GM18868 (cell line): ENCODE measurements at regions not wholly inside any gene's neighbourhood (a gene's known extent, or its start where the extent isn't known, plus 50 kb on each side); places are given as distances from the start of the nearest gene placed in this dataset.
"Not testable (repeated sequence)": the region's sequence is repeated elsewhere in the genome, so short reads cannot be mapped to it uniquely, and the experiment has no call there.

Experiments used
- ATAC-seq: cut with Tn5 transposase; IDR thresholded peaks from one replicate; pipeline ENCODE4 v1.9.1; 2021; ENCODE audit warnings: mild to moderate bottlenecking, moderate library complexity; ENCODE audit not compliant: unreplicated experiment

DNA sequence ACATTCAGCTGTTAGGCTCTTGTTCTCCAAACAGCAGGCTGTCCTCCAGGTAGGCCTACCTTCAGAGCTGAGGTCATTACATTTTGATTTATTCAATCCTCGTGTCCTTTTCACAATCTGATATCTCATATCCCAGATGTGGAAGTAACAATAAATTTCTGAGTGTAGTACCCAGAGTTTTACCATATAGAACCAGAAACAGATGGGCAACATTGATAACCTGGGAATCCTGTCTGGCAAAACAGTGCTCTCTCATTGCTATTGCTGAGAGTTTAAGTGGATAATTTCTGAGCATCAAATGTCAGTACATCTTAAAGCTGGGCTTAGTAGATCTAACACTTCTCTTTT, 1007.8 kb downstream of the REEP3 start:
- no peak for ATAC-seq

DNA sequence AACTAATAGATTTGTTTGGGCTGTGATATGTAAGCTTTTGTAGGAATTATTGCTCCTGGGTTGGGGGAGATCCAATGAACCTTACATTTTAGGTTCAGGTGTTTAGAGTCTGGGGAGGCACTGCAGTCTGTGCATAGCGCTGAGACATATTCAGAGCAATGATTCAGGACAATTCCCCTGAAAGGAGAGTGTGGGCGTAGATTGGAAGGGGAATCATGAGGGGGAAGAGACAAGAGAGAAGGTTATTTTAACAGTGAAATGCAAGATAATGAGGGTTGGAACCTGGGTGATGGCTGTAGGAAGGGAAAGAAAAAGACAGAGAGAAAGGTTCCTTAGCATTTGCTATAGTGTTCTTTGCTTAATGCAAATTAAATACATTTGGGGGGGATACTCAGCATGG, 1013.4 kb downstream of the REEP3 start:
- ATAC-seq = no peak

DNA sequence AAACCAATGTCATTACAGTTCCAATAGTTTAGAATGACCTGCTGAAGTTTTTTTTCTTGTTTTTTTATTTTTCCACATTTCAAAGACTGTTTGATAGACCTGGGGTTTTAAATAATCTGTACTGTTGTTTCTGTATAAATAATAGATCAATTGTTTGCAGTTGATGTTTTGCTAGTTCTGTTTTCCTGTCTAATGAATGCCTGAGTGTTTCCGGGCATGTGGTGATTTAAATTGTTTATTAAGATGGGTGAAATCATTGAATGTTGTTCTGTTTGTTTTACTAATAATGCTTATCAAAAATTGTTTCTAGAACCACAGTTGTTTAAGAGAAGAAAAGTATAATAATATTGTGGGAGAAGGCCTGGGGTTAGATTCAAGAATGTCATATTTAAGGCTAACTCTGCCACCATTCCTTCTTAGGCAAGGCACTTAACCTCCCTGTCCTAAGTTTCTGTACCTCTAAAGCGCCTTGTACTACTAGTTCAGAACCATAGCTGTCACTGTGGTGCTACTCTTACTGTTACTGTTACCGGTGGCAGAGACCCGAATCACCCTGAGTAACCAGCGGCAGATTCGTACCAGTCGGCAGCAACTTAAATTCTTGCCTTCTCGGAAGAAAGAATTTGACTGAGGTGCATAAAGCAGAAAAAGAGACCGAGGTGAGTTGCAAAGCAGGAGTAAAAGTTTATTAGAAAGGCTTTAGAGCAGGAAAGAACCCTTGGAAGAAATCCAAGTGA, 1014.1 kb downstream of the REEP3 start:
- no peak for ATAC-seq

DNA sequence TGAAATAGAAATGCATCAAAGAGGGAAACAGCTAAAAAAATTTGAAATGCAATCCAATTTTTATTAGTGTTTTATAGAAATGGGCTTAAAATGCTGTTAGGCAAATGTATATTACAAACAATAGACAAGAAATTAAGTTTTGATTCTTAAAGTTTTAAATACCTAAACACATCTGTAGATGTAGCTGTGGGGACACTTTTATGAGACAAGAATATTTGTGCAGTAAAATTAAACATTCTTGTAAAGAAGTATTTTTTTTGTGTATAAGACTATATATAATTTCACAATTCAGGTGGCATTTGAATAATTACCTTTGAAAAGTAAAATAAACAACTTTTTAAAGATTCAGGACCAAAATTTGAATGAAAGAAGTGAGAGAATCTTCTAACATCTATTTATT, 1015.9 kb downstream of the REEP3 start:
- no peak for ATAC-seq

DNA sequence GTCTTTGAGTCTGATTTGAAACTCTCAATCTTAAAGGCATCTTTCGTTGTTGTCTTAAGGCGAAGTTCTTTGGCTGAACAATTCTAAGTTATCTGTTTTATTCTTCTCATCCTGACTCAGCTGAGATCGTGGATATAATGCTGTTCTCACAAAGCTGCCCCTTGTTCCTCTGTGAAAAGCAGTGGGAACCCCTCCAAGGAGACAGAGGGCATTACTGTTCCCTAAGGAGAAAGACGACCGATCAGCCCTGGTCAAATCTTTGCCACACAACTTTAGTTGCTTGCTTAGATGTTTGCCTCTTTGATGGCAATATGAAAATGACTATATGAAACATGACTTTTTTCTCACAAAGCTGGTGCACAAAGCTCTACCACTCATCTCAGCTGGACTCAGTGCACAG, 1016.7 kb downstream of the REEP3 start:
- no peak for ATAC-seq

DNA sequence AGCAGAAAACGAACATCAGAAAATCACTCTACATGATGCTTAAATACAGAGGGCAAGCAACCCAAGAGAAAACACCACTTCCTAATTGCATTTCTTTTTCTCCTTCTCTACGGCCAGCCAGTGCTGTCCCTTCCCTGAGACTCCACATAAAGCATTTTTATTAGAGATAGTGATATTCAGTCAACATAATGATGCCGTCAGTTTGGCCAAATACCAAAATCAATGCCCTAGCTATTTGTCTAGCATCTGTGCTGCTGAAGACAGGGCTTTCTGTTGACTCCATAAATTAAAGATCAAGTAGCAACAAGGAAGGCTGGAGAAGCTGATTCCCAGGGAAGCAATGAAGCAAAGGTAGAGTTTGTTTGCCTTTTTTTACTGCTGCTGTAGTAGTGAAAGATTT, 1024.9 kb downstream of the REEP3 start:
- no peak for ATAC-seq

DNA sequence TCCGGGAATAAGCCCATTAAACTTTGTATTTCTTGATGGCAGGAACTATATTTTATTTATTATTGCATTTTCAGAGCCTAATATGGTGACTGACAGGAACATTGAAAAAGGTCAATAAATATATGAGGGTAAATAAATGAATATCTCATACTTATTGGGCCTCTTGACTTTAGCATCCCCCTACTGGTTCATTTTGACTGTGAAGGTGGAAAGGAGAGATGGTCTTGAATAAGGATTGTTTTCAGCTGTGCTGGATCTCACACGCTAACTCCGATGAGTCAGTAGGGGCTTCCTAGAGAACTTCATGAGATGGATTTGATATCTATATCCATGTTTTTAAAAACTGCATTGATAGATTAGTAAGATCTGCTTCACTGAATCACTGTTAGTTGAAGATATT, 1026.0 kb downstream of the REEP3 start:
- no peak for ATAC-seq

DNA sequence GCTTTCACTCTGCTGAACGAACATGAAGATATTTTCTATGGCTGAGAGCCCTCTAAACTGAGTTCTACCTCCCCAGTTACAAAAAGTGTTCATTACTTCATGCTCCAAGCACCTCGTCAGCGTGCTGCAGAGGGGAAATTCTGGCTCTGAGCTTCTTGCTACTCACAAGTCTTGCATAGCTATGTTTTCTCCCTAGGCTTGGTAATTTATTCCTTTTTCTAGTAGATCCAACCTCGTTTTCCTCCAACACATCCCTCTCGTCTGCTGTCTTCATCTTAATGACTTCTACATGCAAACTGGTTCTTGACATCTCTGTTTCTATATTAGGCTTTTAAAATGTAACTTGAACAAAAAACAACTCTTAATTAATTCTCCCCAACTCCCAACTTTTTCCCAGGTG, 1034.5 kb downstream of the REEP3 start:
- no peak for ATAC-seq

DNA sequence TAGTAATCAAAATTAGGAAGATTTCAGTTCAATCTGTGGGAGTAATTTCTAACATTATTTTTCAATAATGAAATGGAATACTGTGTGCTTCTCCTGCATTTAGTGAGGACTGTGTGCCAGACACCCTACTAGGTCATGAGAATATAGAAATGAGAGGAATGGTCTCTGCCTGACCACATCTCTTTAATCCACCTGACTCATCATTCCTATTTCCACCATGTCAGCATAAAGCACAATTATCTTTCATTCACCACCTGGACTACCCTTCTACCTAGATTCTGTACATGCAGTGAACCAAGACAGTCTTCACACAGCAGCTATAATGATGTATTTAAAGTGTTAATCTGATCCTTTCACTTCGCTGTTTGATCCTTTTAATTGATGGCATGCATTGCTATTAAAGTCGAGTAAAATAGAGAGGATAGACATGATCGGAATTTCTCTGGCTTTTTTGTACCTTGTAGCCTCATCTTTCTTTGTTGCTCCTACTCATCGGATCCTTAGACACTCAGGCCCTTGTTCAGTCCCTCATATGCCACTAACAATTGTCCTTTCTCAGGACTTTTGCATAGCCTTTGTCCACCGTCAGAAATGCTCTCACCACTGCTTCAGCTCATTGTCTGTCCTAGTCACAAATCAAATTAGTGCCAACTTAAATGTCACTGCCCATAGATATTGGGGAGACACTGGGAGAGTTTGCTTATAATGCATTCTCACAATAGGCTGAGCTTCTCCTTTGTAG, 1037.1 kb downstream of the REEP3 start:
- no peak for ATAC-seq

DNA sequence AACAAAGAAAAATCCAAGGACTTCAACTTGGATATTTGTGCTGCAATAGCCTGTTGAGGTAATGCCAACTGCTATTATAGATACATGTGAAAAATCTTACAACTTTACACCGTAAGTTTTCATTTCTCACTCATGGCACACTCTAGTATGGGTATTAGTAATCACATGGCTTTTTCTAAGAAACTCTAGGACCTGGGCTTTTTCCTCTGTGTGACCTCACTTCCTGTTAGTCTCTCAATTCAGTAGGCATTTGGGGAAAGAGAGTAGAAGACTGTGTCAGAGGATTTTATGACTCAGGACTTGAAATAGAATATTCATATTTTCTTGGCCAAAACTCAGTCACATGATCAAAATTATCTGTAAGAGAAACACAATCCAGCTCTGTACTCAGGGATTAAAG, 1049.9 kb downstream of the REEP3 start:
- ATAC-seq = no peak

DNA sequence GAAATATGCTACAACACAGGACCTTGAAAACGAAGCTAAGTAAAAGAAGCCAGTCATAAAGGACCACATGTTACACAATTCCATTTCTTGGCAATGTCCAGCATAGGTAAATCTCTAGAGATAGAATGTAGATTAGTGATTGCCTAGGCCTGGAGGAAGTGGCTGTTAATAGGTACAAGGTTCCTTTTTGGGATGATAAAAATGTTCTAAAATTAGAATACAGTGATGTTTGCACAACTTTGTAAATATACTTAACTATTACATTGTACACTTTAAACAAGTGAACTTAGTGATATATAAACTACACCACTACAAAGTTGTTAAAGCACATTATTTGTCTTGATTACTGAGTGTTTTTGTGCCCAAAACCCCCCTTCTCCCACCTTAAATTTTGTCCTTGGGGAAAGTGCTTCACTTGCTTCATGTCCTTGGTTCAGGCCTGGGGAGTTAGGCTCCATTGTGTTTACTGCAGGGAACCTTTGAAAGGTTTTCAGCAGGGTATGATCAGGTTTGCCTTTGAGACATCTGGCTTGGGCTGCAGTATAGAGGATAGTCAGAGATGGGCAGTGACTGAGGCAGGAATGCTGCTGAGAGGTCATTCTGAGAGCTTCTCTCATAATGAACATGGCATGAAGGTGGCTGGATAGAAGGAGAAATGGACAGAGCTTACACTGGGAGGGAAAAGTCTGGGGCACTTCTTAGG, 1052.6 kb downstream of the REEP3 start:
- ATAC-seq = no peak

DNA sequence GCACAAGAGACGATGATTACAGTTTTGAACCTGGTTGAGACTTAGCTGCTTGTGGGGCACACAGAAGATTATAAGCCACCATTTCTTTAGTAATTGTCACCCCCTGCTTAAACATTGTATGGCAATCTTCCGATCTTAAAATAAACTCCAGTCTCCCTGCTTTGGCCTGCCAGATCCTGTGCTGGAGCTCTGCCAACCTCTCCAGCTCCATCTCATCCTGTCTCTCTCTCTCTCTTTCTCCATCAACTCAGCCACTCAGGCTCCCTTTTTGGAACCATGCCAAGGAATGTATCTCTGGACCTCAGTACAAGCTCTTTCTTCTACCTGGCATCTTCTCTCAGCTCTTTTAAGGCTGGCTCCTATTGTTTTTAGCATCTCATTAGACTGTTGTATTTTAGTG, 1053.2 kb downstream of the REEP3 start:
- no peak for ATAC-seq

DNA sequence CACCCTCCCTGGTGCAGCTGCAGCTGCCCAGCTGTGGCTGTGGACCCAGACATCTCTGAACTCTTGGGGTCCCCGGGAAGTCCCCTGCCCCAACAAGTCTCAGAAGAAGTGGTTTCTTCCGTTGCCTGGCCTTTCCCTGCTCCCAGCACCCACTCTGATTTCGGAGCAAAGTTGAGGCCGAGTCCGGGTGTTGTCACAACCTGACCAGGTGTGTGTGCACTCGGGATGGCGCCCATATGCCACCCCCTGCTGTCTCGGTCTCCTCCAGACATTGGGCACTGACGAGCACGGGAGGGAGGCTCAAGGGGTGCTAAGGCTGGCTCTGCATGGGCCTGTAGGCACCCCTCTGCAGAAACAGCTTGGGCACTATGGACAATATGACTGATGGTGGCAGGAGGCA, 1055.3 kb downstream of the REEP3 start:
- no peak for ATAC-seq

DNA sequence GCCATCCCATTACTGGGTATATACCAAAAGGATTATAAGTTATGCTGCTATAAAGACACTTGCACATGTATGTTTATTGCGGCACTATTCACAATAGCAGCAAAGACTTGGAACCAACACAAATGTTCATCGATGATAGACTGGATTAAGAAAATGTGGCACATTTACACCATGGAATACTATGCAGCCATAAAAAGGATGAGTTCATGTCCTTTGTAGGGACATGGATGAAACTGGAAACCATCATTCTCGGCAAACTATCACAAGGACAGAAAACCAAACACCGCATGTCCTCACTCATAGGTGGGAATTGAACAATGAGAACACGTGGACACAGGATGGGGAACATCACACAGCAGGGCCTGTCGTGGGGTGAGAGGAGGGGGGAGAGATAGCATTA, 1057.6 kb downstream of the REEP3 start:
- not testable (repeated sequence) for ATAC-seq

DNA sequence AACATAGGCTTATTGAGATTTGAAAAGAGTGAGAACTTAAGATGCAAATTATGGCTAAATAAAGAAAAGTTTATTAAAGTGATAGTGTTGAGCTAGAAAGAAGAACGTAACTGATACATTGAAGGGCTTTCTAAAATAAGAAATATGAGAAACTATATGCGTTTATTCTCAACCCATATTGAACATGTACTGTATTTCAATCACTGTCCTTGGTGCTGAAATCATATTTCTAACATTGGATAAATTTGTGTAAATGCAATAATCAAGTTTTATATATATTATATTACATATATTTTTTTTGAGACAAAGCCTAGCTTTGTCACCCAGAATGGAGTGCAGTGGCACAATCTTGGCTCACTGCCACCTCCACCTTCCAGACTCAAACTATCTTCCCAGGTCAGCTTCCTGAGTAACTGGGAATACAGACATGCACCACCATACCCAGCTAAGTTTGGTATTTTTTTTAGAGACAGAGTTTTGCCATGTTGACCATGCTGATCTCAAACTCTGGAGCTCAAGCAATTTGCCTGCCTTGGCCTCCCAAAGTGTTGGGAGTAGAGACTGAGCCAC, 1065.8 kb downstream of the REEP3 start:
- no peak for ATAC-seq

DNA sequence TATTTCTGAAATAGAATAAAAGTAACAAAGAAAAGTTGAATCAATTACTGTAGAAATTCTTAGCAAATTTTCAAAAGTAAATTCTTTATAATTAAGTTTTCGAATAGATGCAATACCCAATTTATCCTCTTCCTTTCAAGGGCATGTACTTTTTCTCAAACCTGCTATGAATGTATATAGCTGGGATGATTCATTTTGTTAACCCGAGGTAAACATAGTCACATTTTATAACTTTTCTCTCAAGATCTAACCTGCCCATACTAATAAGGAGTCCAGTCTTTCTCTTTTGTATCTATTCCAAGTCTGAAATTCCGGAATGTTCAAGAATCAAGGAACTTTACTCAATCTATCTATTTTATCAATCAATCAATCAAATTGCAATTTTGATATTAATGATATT, 1072.9 kb downstream of the REEP3 start:
- ATAC-seq = no peak

DNA sequence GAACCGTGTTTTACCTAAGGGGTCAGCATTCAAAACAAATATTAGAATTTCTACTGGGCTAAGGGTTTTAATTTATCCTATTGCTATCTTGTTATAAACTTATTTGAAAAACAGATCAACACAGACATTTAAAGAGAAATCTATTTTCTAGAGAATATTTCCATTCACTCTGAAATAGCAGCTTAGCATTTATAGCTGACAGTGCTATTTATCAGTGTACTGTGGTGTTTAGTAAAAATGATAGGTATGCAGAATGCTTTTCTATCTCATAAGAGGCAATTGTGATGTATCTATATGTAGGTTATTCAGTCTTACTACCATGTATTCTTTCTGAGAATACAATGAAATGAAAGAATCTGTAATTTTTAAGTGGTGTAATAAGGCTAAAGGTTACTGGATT, 1077.4 kb downstream of the REEP3 start:
- no peak for ATAC-seq

DNA sequence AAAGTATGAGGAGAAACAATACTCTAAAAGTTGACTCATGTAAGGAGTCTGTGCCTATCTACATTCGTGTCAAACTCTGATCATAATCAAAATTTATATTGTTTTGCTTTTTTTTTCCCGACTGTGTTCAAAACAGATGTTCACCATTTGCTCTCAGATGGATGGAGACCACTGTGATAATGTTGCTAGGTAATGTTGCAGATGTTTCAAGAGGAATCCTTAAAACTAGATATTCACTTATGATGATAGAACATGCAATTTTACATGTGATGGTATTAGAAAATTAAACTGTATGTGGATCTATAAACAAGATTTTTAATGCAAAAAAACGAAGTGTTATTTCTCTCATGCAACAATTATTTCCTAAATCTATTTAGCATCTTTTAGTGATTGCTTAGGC, 1080.1 kb downstream of the REEP3 start:
- ATAC-seq = no peak

DNA sequence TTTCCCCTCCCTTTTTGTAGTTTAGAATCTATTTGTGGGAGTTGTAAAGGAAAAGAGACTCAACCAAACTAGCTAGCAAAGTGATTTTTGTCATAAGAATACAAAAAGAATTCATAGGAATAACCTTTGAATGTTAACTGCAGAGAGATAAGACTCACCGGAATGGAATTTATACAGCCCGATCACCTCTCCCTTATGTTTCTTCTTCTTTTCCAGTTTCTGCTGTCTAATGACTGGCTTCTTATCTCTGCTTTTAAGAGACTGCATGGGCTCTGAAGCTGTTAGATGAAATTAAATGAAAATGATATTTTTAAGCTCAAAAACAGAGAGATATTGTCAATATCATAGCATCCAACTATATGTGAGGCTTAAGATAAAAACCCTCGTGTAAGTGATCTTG, 1095.9 kb downstream of the REEP3 start:
- no peak for ATAC-seq

DNA sequence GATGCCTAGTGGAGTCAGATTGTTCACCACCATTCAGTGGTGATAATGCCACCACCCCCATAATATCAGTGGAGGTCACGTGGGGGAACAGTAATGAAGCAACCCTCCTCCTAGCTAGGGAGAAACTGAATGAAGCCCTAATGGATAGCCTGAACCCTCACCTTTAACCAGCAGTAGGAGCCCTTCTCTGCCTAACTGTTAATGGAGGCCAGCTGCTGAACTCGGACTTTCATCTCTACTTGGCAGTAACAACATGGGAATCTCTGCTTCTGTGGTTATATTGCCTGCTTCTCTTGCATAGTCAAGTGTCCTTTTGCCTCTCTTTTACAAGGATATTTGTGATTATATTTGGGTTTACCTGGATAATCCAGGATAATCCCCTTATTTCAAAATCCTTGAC, 1097.9 kb downstream of the REEP3 start:
- ATAC-seq = no peak

DNA sequence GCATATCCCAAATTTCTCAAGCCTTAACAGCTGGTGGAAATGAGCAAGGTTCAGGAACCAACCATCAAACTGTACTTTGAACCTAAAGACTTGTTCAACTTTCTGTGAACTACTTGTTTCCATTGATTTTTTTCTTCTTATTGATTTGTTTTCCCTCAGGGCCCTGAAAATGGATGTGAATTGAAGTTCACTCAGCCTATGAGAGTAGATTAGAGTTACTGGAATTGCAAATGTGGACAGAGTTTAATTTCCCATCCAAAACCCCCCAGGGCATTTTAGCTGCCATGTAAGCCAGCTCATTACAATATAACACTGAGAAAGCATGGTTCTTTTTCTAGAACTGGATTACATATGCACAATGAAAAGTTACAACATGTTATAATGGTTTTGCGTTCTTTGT, 1105.7 kb downstream of the REEP3 start:
- ATAC-seq = no peak

DNA sequence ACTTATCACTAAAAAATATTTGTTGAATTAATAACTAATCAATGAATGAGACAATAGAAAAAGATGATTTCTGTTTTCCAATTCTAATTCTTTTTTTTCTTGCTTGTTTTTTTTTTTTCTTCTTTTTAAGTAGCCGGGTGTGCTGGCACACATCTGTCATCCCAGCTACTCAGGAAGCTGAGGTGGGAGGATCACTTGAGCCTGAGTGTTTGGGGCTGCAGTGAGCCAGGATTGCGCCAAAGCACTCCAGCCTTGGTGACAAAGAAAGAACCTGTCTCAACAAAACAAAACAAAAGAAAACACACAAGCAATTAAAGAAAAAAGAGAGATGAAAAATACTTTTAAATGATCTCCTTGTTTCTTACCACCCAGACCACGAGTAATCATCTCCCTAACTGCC, 1109.3 kb downstream of the REEP3 start:
- ATAC-seq = no peak
